Rectal smooth muscle tissue (tissue), 1 donor: ENCODE measurements at regions not wholly inside any gene's neighbourhood (a gene's known extent, or its start where the extent isn't known, plus 50 kb on each side); places are given as distances from the start of the nearest gene placed in this dataset.
A peak's percentile ranks its signal among the peaks of the same experiment; 100 is the strongest.

Experiments
- H3K27ac ChIP-seq: one replicate; pipeline ENCODE4 v1.7.0; 2013; ENCODE audit warnings: low read depth, low read length, inconsistent platforms
- H3K27me3 ChIP-seq: one replicate; pipeline ENCODE4 v1.7.0; 2013; ENCODE audit warnings: low read length; ENCODE audit not compliant: control insufficient read depth, insufficient read depth
- H3K36me3 ChIP-seq: one replicate; pipeline ENCODE4 v1.7.0; 2013; ENCODE audit warnings: low read length; ENCODE audit not compliant: control insufficient read depth, insufficient read depth
- H3K4me1 ChIP-seq: one replicate; pipeline ENCODE4 v1.7.0; 2013; ENCODE audit warnings: low read length; ENCODE audit not compliant: control insufficient read depth, insufficient read depth
- H3K4me3 ChIP-seq: one replicate; pipeline ENCODE4 v1.7.0; 2013; ENCODE audit warnings: low read length
- H3K9ac ChIP-seq: one replicate; pipeline ENCODE4 v1.7.0; 2013; ENCODE audit warnings: low read length

- Histone ChIP-seq H3K36me3 (no peaks in the 10 kb centered on the region), H3K4me3 (no peak overlapping the region), H3K4me1 (peaks cover 2% of the 10 kb centered on the region), H3K9ac (no peak overlapping the region), H3K27ac (peak overlapping the region; percentile 22), H3K27me3 (no peaks in the 10 kb centered on the region)
Measured at GRCh38 chr9:80320916-80321315, 749.2 kb downstream of the TLE4 start.

GRCh38 chr9:80320480-80320879 lies 748.7 kb downstream of the TLE4 start:
- Histone ChIP-seq H3K36me3 (no peaks in the 10 kb centered on the region), H3K27me3 (no peaks in the 10 kb centered on the region), H3K27ac (no peak overlapping the region), H3K4me1 (peaks cover 2% of the 10 kb centered on the region), H3K4me3 (no peak overlapping the region), H3K9ac (no peak overlapping the region)

- Histone ChIP-seq H3K9ac (no peak overlapping the region), H3K4me1 (no peaks in the 10 kb centered on the region)
Measured at GRCh38 chr9:80305136-80305535, 733.4 kb downstream of the TLE4 start.

GRCh38 chr9:80294955-80295354 lies 723.2 kb downstream of the TLE4 start:
- H3K9ac ChIP-seq, result no peak overlapping the region
- H3K4me3 ChIP-seq, result no peak overlapping the region
- H3K27ac ChIP-seq, result no peak overlapping the region
- H3K4me1 ChIP-seq, result no peaks in the 10 kb centered on the region
- no peaks in the 10 kb centered on the region for H3K36me3 ChIP-seq
- H3K27me3 ChIP-seq, result no peaks in the 10 kb centered on the region

More at GRCh38 chr9:80305136-80305535, 733.4 kb downstream of the TLE4 start:
- no peaks in the 10 kb centered on the region for H3K27me3 ChIP-seq
- H3K27ac ChIP-seq, result no peak overlapping the region
- no peaks in the 10 kb centered on the region for H3K36me3 ChIP-seq
- H3K4me3 ChIP-seq, result no peak overlapping the region

GRCh38 chr9:80294318-80294717 lies 722.6 kb downstream of the TLE4 start:
- Histone ChIP-seq H3K27me3 (no peaks in the 10 kb centered on the region), H3K36me3 (no peaks in the 10 kb centered on the region), H3K9ac (no peak overlapping the region), H3K27ac (no peak overlapping the region), H3K4me3 (no peak overlapping the region), H3K4me1 (no peaks in the 10 kb centered on the region)

- H3K9ac ChIP-seq, result no peak overlapping the region
- H3K27ac ChIP-seq, result no peak overlapping the region
- no peaks in the 10 kb centered on the region for H3K4me1 ChIP-seq
- H3K4me3 ChIP-seq, result no peak overlapping the region
- H3K27me3 ChIP-seq, result no peaks in the 10 kb centered on the region
- no peaks in the 10 kb centered on the region for H3K36me3 ChIP-seq
Measured at GRCh38 chr9:80292231-80292630, 720.5 kb downstream of the TLE4 start.

- Histone ChIP-seq H3K27me3 (no peaks in the 10 kb centered on the region), H3K4me1 (no peaks in the 10 kb centered on the region), H3K4me3 (no peak overlapping the region), H3K9ac (no peak overlapping the region), H3K27ac (no peak overlapping the region), H3K36me3 (no peaks in the 10 kb centered on the region)
Measured at GRCh38 chr9:80285326-80285725, 713.6 kb downstream of the TLE4 start.

- H3K4me1 ChIP-seq, result no peaks in the 10 kb centered on the region
- no peak overlapping the region for H3K9ac ChIP-seq
Measured at GRCh38 chr9:80282766-80283165, 711.0 kb downstream of the TLE4 start.

GRCh38 chr9:80259079-80259478 lies 687.3 kb downstream of the TLE4 start:
- no peaks in the 10 kb centered on the region for H3K36me3 ChIP-seq
- H3K4me1 ChIP-seq, result no peaks in the 10 kb centered on the region
- no peaks in the 10 kb centered on the region for H3K27me3 ChIP-seq
- H3K4me3 ChIP-seq, result no peak overlapping the region
- no peak overlapping the region for H3K9ac ChIP-seq
- H3K27ac ChIP-seq, result no peak overlapping the region

More at GRCh38 chr9:80282766-80283165, 711.0 kb downstream of the TLE4 start:
- Histone ChIP-seq H3K27ac (no peak overlapping the region), H3K36me3 (no peaks in the 10 kb centered on the region), H3K27me3 (no peaks in the 10 kb centered on the region), H3K4me3 (no peak overlapping the region)

- H3K4me1 ChIP-seq, result no peaks in the 10 kb centered on the region
- no peaks in the 10 kb centered on the region for H3K27me3 ChIP-seq
- no peak overlapping the region for H3K9ac ChIP-seq
- H3K36me3 ChIP-seq, result no peaks in the 10 kb centered on the region
- no peak overlapping the region for H3K27ac ChIP-seq
- H3K4me3 ChIP-seq, result no peak overlapping the region
Measured at GRCh38 chr9:80251778-80252177, 680.0 kb downstream of the TLE4 start.

GRCh38 chr9:80242022-80242421 lies 670.3 kb downstream of the TLE4 start:
- Histone ChIP-seq H3K9ac (no peak overlapping the region), H3K27me3 (no peaks in the 10 kb centered on the region), H3K27ac (no peak overlapping the region), H3K4me3 (no peak overlapping the region), H3K4me1 (no peaks in the 10 kb centered on the region), H3K36me3 (no peaks in the 10 kb centered on the region)

- Histone ChIP-seq H3K27ac (no peak overlapping the region), H3K9ac (no peak overlapping the region), H3K27me3 (no peaks in the 10 kb centered on the region), H3K36me3 (no peaks in the 10 kb centered on the region), H3K4me3 (no peak overlapping the region), H3K4me1 (no peaks in the 10 kb centered on the region)
Measured at GRCh38 chr9:80235752-80236151, 664.0 kb downstream of the TLE4 start.

GRCh38 chr9:80233906-80234305 lies 662.1 kb downstream of the TLE4 start:
- no peak overlapping the region for H3K9ac ChIP-seq
- no peaks in the 10 kb centered on the region for H3K4me1 ChIP-seq
- H3K4me3 ChIP-seq, result no peak overlapping the region
- no peaks in the 10 kb centered on the region for H3K27me3 ChIP-seq
- no peak overlapping the region for H3K27ac ChIP-seq
- H3K36me3 ChIP-seq, result no peaks in the 10 kb centered on the region
